ENCODE measurements at regions not wholly inside any gene's neighbourhood (a gene's known extent, or its start where the extent isn't known, plus 50 kb on each side); places are given as distances from the start of the nearest gene placed in this dataset.
A peak's percentile ranks its signal among the peaks of the same experiment; 100 is the strongest.
"Not testable (repeated sequence)": the region's sequence is repeated elsewhere in the genome, so short reads cannot be mapped to it uniquely, and the experiment has no call there.

GRCh38 chr2:89026296-89026695, 334.8 kb downstream of the RPIA start:
- not testable (repeated sequence) for DNase-seq

- not testable (repeated sequence) for DNase-seq
Observed at GRCh38 chr2:89027115-89027514, 335.6 kb downstream of the RPIA start.

GRCh38 chr2:89027536-89027935, 336.1 kb downstream of the RPIA start:
- DNase-seq, result not testable (repeated sequence)

- DNase-seq, result not testable (repeated sequence)
Observed at GRCh38 chr2:89029257-89029656, 337.8 kb downstream of the RPIA start.

GRCh38 chr2:89048138-89049066, 356.9 kb downstream of the RPIA start:
- DNase-seq, result peak in 1 of 5 donors; percentile 19

- not testable (repeated sequence) for DNase-seq
Observed at GRCh38 chr2:89058616-89059015, 367.1 kb downstream of the RPIA start.

GRCh38 chr2:89061174-89061573, 369.7 kb downstream of the RPIA start:
- DNase-seq, result not testable (repeated sequence)

- not testable (repeated sequence) for DNase-seq
Observed at GRCh38 chr2:89076771-89077170, 385.3 kb downstream of the RPIA start.

- not testable (repeated sequence) for DNase-seq
Observed at GRCh38 chr2:89092911-89093310, 401.4 kb downstream of the RPIA start.

GRCh38 chr2:89095060-89095459, 403.6 kb downstream of the RPIA start:
- not testable (repeated sequence) for DNase-seq

GRCh38 chr2:89102587-89102986, 411.1 kb downstream of the RPIA start:
- not testable (repeated sequence) for DNase-seq

- not testable (repeated sequence) for DNase-seq
Observed at GRCh38 chr2:89106369-89107019, 415.0 kb downstream of the RPIA start.

GRCh38 chr2:89112434-89112833, 421.0 kb downstream of the RPIA start:
- not testable (repeated sequence) for DNase-seq

- not testable (repeated sequence) for DNase-seq
Observed at GRCh38 chr2:89113286-89113685, 421.8 kb downstream of the RPIA start.

GRCh38 chr2:89129440-89129839, 438.0 kb downstream of the RPIA start:
- DNase-seq, result not testable (repeated sequence)

GRCh38 chr2:89130665-89131308, 439.3 kb downstream of the RPIA start:
- not testable (repeated sequence) for DNase-seq

- not testable (repeated sequence) for DNase-seq
Observed at GRCh38 chr2:89142959-89143358, 451.5 kb downstream of the RPIA start.

- DNase-seq, result not testable (repeated sequence)
Observed at GRCh38 chr2:89145342-89145741, 453.9 kb downstream of the RPIA start.

- not testable (repeated sequence) for DNase-seq
Observed at GRCh38 chr2:89148256-89148655, 456.8 kb downstream of the RPIA start.

- not testable (repeated sequence) for DNase-seq
Observed at GRCh38 chr2:89151699-89152098, 460.2 kb downstream of the RPIA start.

- DNase-seq, result not testable (repeated sequence)
Observed at GRCh38 chr2:89152501-89152900, 461.0 kb downstream of the RPIA start.

- DNase-seq, result not testable (repeated sequence)
Observed at GRCh38 chr2:89153210-89153609, 461.7 kb downstream of the RPIA start.

GRCh38 chr2:89154247-89154682, 462.8 kb downstream of the RPIA start:
- DNase-seq, result not testable (repeated sequence)

Measured in T-helper 1 cell (primary cell).